ENCODE measurements at regions not wholly inside any gene's neighbourhood (a gene's known extent, or its start where the extent isn't known, plus 50 kb on each side); places are given as distances from the start of the nearest gene placed in this dataset.
"Not testable (repeated sequence)": the region's sequence is repeated elsewhere in the genome, so short reads cannot be mapped to it uniquely, and the experiment has no call there.

DNA sequence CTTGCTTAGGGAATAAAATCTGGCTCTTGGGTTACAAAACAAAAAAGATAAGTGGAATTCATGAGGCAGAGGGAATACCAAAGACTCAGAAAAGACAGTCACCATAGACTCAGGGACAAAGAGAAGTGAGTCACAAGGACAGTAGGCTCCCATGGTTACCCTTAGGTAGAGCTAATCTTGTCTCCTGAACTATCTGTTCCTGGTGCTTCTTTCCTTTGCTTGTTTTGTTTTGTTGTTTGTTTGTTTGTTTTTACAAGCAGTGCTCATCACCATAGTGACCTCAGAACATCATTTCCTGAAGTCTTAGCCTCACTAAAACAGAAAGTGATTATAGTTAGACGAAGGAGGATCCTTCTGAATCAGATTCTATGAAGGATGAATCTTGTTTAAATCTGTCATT, 142.3 kb upstream of the SOX21 start:
- Mint-ChIP-seq H3K27ac (no peak overlapping the region), H3K36me3 (peaks cover 0 to 4% of the 10 kb centered on the region in 2 donors), H3K9me3 (peaks cover 0 to 5% of the 10 kb centered on the region in 2 donors)
- ATAC-seq = no peak
- no peak for DNase-seq (ENCODE audit: low spot score in 2 of 2)

DNA sequence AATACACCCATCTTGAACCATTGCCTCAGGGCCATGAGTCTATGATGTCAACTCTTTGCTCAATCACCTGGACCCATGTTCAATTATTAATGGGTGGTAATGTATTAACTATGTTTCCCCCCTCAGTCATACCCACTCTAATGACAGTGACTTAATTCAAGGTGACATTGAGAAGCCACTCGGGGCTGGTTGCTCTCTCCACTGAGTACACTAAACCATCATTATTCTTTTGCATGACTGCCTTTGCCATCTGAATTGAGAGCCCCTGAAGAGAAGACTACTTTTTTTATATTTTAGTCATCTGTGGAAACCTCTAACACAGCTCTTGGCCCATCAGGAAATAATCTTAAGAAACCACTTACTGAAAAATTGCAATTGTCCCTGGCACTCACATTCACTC, 139.2 kb upstream of the SOX21 start:
- ATAC-seq (no peak), DNase-seq (ENCODE audit: low spot score in 2 of 2) (no peak)
- Mint-ChIP-seq H3K9me3 (peaks cover 0 to 5% of the 10 kb centered on the region in 2 donors), H3K27ac (no peak overlapping the region), H3K36me3 (peaks cover 0 to 4% of the 10 kb centered on the region in 2 donors)

DNA sequence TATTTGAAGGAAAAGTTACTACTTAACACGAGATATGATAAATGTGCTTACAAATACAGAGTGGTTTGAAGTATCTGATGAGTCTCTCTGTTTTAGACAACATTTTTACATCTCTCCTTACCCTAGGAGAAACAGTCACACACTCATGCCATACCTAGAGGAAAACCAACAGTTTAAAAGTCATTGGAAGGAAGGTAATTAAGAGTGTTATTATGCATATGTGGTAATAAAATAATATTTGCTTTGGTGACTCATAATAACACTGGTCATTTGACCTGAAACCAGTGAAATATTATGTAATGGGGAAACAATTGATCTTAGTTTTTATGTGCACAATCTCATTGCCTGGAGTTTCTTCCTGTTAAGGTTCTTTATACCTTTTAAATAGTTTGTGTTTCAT, 136.9 kb upstream of the SOX21 start:
- no peak for ATAC-seq
- DNase-seq (ENCODE audit: low spot score in 2 of 2) = no peak
- H3K9me3 Mint-ChIP-seq = peaks cover 0 to 5% of the 10 kb centered on the region in 2 donors
- H3K36me3 Mint-ChIP-seq = peaks cover 0 to 4% of the 10 kb centered on the region in 2 donors
- no peak overlapping the region for H3K27ac Mint-ChIP-seq

DNA sequence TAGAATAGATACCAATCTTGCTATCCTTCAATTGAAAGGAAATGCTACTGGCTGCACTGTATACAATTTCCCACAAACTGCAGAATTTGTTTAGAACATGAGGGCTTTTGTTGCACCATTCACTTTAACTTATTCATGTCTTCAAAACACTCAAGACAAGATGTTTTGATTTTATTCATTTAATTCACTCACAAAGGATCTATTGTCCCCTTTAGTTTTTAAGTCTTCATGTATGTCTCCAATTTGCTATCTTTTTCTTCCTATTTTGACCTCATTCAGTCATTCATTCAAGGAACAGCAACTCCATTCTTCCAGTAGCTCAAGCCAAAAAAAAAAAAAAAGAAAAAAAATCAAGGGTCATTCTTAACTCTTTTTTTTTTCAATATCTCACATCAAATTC, 130.6 kb upstream of the SOX21 start:
- DNase-seq (ENCODE audit: low spot score in 2 of 2) = no peak
- Mint-ChIP-seq H3K9me3 (no peaks in the 10 kb centered on the region), H3K36me3 (no peaks in the 10 kb centered on the region), H3K27ac (no peak overlapping the region)
- ATAC-seq = no peak

DNA sequence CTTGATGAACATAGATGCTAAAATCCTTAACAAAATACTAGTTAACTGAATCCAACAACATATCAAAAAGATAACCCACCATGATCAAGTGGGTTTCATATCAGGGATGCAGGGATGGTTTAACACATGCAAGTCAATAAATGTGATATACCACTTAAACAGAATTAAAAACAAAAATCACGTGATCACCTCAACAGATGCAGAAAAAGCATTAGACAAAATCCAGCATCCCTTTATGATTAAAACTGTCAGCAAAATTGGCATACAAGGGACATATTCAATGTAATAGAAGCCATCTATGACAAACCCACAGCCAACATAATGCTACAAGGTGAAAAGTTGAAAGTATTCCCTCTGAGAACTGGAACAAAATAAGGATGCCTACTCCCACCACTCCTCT, 124.7 kb upstream of the SOX21 start:
- H3K36me3 Mint-ChIP-seq; H3K9me3 Mint-ChIP-seq; ATAC-seq; H3K27ac Mint-ChIP-seq; DNase-seq (ENCODE audit: low spot score in 2 of 2): not testable (repeated sequence)

DNA sequence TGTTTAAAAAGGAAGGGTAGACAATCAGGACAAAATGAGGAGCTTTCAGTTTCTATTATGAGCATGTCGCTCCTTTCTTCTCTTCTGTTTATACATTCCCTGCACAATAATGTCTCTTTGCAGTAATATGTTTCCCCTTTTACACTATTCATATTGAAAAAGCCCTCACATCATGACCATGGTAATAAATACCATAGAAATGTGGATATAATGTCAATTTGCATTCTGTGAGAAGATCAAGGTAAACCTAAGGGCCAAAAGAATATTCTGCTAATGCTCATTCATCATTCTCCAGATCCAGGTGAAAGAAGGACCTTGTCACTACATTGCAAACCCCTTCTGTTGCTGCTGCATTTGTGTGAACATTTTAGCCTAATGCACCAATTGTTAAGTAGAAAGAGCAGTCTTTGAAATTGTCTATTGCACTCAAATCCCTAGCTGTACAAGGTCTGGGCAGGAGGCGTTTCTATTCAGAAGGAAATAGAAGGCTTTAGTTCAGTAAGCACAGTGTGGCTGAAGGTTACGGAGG, 117.6 kb upstream of the SOX21 start:
- DNase-seq (ENCODE audit: low spot score in 2 of 2) (no peak), ATAC-seq (no peak)
- Mint-ChIP-seq H3K27ac (no peak overlapping the region), H3K36me3 (no peaks in the 10 kb centered on the region), H3K9me3 (no peaks in the 10 kb centered on the region)

DNA sequence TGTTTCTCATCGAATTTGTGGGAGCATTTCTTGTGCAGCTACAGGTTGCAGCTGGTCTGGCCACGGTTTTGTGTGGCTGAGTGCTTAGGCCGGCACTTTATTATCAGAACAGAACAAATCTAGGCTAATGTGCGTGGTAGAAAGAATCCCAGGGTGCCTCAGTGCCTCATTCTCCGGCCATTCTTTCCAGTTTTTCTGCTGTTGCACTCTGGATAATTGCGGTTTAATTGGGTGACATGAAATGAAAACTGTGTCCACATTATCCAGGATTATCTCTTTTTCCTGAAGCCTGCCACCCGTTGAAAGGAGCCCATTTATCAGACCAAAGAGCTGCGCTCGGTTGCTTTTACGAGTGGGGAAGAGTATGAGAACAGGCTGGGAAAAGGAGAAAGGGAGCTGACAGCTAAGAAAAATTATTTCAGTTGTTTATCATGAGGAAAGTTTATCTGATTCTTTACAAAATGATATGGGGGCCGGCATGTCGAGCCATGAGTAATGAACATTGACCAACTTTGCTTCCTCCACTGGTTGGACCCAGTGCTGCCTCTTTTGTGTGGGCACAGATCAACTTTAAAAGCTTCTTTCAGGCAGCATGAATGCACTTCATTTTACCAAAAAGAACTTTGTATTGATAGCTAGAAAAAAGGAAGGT, 117.0 kb upstream of the SOX21 start:
- ATAC-seq (no peak), DNase-seq (ENCODE audit: low spot score in 2 of 2) (no peak)
- no peaks in the 10 kb centered on the region for H3K36me3 Mint-ChIP-seq
- H3K9me3 Mint-ChIP-seq = no peaks in the 10 kb centered on the region
- H3K27ac Mint-ChIP-seq = no peak overlapping the region

DNA sequence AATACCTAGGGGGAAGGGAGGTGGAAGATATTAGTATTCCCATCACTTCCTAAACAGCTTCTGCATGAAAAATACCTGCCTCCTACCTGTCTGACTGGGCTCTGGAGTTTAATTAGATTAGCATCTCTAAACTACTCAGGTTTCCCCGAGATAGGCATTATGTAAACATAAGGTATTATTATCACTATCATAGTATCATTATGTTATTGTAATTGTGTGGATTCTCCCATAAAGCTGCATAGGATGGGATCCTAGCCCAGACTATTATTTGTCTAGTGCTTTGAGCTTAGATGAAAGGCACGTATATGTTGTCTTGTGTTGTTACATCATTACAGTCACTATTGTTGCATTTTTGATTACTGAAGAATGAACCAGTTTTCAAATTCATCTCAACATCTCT, 115.2 kb upstream of the SOX21 start:
- ATAC-seq (no peak), DNase-seq (ENCODE audit: low spot score in 2 of 2) (no peak)
- no peaks in the 10 kb centered on the region for H3K36me3 Mint-ChIP-seq
- no peaks in the 10 kb centered on the region for H3K9me3 Mint-ChIP-seq
- H3K27ac Mint-ChIP-seq = no peak overlapping the region

DNA sequence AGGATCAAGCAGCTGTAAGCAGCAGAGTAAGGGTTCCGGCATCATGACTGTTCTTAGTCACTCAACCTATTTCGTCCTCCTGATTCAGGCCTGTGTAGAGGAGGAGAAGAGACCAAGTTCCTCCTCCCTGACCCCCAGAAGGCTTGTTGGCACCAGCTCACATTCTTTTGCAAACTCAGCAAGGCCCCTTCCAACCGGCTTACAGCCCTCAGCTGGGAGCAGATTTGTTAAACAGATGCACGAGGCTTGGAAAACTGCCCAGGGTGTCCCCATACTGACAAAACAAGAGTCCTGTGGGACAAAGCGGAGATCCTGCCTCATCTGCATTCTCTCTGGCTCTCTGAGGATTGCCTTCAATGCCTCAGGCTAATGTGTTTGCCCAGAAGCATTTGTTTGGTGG, 113.2 kb upstream of the SOX21 start:
- no peak for DNase-seq (ENCODE audit: low spot score in 2 of 2)
- no peak for ATAC-seq
- no peaks in the 10 kb centered on the region for H3K9me3 Mint-ChIP-seq
- H3K36me3 Mint-ChIP-seq = no peaks in the 10 kb centered on the region
- H3K27ac Mint-ChIP-seq = no peak overlapping the region

DNA sequence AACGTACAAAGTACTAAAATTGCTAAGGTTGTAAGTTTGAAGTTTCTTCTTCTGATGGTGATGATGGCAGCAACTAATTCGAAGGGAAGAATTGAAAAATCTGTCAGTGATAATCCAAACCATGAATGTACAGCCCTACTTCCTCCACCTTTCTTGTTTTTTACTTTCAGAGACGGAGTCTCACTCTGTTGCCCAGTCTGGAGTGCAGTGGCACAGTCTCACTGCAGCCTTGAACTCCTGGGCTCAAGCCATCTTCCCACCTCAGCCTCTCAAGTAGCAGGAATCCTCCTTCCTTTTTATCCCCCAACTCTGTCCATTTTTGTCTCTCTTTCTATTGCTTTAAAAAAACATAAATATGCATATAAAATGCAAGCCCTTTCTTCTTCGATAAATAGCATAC, 112.3 kb upstream of the SOX21 start:
- H3K9me3 Mint-ChIP-seq = no peaks in the 10 kb centered on the region
- no peak for ATAC-seq
- H3K27ac Mint-ChIP-seq = no peak overlapping the region
- H3K36me3 Mint-ChIP-seq = no peaks in the 10 kb centered on the region
- DNase-seq (ENCODE audit: low spot score in 2 of 2) = no peak

DNA sequence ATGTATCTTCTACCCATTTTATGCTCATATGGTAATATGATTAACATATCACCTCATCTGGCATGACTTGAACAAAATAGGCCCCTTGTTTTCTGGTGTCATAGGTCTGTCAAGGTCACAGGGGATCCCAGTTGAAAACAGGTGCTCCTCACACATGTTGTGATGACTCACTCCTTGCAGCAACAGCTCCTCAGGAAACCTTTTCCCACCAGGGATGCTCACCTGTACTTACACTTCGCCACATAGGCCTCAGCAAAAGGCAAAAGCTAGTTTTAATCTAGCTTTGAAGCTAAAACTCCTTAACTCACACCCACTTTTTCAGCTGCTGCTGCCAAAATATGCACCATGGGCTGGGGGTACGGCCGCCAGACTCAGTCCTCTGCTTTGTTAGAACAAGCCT, 110.0 kb upstream of the SOX21 start:
- ATAC-seq = no peak
- DNase-seq (ENCODE audit: low spot score in 2 of 2) = no peak
- no peak overlapping the region for H3K27ac Mint-ChIP-seq
- H3K9me3 Mint-ChIP-seq = no peaks in the 10 kb centered on the region
- H3K36me3 Mint-ChIP-seq = no peaks in the 10 kb centered on the region

DNA sequence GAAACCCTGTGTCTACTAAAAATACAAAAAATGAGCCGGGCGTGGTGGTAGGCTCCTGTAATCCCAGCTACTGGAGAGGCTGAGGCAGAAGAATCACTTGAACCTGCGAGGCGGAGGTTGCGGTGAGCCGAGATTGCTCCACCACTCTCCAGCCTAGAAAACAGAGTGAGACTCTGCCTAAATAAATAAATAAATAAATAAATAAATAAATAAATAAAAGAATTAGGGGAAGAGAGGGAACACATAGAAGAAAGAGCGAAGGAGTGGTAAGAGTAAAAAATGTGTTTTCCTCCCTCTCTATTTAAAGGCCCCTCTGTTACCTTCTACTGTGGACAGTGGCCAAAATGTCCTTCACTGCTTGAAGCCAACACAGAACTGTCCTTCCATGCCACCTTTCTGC, 103.9 kb upstream of the SOX21 start:
- ATAC-seq (no peak), DNase-seq (ENCODE audit: low spot score in 2 of 2) (no peak)
- Mint-ChIP-seq H3K9me3 (no peaks in the 10 kb centered on the region), H3K27ac (no peak overlapping the region), H3K36me3 (no peaks in the 10 kb centered on the region)

DNA sequence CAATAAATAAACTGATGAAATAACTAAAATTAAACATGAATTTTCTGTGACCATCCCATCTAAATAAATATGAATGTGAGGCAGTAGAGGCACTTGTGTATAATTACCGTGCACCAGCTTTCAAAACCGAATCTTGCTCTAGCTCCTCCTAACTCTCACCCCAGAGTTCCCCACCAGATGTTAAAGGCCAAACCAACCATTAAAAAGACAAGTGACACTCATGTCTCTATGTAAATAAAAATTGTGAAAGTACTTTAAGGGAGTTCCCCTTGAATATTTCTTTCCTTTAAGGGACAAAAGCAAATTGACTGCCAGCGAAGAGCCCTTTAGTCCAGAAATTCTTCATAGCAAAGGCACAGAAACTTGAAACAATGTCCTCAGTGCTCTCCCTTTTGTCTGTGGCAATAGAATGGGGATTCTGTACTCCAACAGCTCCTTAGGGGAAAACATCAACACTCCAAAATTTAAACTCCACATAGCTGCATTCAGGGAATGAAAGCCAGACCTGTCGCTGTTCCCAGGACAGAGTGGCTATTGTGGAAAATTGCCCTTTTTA, 101.7 kb upstream of the SOX21 start:
- ATAC-seq (no peak), DNase-seq (ENCODE audit: low spot score in 2 of 2) (no peak)
- no peaks in the 10 kb centered on the region for H3K9me3 Mint-ChIP-seq
- no peak overlapping the region for H3K27ac Mint-ChIP-seq
- H3K36me3 Mint-ChIP-seq = no peaks in the 10 kb centered on the region

DNA sequence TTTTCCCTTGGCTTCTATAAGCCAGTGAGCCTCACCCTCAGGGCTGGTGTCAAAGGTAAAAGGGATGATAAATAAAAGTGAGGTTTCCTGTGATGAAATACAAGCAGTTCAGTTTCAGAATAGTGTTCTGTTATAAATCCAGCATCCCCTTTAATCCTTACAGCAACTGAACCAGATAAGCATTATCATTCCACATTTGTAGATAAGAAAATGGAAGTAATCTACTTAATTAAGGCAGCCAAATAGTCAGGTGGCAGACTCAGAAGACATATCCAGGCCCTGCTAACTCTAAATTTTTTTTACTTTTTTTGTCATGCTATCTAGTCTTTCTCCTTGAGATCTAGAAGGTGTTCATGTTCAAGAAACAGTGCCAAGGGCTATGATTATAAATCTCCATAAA, 99.4 kb upstream of the SOX21 start:
- Mint-ChIP-seq H3K36me3 (no peaks in the 10 kb centered on the region), H3K27ac (no peak overlapping the region), H3K9me3 (no peaks in the 10 kb centered on the region)
- no peak for ATAC-seq
- DNase-seq (ENCODE audit: low spot score in 2 of 2) = no peak

DNA sequence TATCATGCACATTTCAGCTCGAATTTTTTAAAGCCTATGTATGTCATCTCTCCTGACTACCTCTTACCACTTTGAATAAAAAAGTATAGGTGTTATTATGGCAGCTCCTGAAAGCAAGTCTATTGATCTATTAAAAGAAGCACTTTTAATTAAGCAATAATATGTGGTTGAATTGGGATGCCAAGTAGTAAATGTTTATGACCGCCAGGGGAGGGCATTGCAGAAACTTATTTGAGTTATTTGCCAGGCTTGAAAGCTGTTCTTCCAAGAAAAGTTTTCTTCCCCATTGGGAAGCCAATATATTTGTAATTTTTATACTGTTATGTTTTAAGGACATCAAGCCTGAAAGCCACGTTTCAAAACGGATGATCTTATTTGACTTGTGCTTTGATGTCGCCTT, 88.1 kb upstream of the SOX21 start:
- H3K36me3 Mint-ChIP-seq = no peaks in the 10 kb centered on the region
- no peak overlapping the region for H3K27ac Mint-ChIP-seq
- no peak for DNase-seq (ENCODE audit: low spot score in 2 of 2)
- no peak for ATAC-seq
- H3K9me3 Mint-ChIP-seq = no peaks in the 10 kb centered on the region

DNA sequence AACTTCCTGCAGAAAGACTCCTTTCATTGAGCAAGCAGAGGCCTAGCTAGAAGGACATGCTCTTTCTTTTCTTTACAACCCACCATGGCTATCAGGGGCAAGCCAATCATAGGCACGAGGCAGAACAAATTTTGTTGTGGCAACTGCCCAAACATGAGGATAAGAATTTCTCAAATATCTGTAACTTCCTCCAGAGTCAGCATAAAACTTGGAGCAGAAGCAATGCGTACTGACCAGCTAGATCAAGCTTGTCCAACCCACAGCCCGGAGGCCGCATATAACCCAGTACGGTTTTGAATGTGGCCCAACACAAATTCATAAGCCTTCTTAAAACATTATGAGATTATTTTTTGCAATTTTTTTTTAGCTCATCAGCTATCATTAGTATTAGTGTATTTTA, 87.0 kb upstream of the SOX21 start:
- Mint-ChIP-seq H3K9me3 (no peaks in the 10 kb centered on the region), H3K36me3 (no peaks in the 10 kb centered on the region), H3K27ac (no peak overlapping the region)
- DNase-seq (ENCODE audit: low spot score in 2 of 2) (no peak), ATAC-seq (no peak)

DNA sequence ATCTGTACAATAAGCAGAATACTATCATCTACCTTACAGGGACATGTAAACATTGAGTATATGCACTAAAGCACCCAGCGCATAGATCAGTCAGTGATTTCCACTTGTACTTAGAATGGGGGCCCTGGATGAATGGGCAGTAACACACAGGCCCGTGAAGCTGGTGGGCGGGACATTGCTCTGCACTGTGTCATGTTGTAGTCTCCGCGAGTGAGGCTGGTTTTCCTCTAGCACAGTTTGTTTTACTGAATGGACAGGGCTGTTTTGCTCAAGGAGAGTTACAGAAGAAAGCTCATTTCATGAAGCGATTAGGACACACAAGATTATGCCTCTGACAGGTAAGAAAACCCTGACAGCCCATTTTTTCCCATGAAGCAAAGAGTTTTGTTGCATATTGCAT, 86.4 kb upstream of the SOX21 start:
- Mint-ChIP-seq H3K27ac (no peak overlapping the region), H3K9me3 (no peaks in the 10 kb centered on the region), H3K36me3 (no peaks in the 10 kb centered on the region)
- no peak for DNase-seq (ENCODE audit: low spot score in 2 of 2)
- no peak for ATAC-seq

DNA sequence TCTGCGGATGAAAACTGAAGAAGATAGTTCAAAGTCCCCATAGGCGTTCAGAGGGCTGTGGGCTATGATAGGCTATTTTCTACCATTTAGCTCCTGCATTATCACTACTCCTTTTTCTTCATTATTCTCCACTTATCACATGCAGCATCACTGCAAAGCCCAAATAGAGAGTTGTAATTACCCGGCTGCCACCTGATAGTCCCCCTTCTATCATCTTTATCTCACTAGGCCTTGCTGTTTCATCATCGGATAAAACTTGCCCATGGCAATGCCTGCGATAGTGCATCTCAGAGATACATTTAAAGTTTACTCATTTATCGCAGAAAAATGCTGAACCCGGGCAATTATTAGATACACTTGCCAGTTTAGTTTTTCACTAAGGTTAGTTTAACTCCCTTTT, 82.9 kb upstream of the SOX21 start:
- Mint-ChIP-seq H3K9me3 (no peaks in the 10 kb centered on the region), H3K36me3 (no peaks in the 10 kb centered on the region)
- no peak for ATAC-seq

More for the DNA sequence above, 82.9 kb upstream of the SOX21 start:
- H3K27ac Mint-ChIP-seq = no peak overlapping the region
- no peak for DNase-seq (ENCODE audit: low spot score in 2 of 2)

Data from activated naive CD4-positive, alpha-beta T cell treated with anti-CD3 and anti-CD28 coated beads, Interleukin-2, amount 50 U/mL, for 72 hours (primary cell).